ENCODE measurements at regions not wholly inside any gene's neighbourhood (a gene's known extent, or its start where the extent isn't known, plus 50 kb on each side); places are given as distances from the start of the nearest gene placed in this dataset.
"Not testable (repeated sequence)": the region's sequence is repeated elsewhere in the genome, so short reads cannot be mapped to it uniquely, and the experiment has no call there.

- no peaks in the 10 kb centered on the region for H3K36me3 Mint-ChIP-seq (ENCODE audit: low read depth)
- Histone ChIP-seq H3K27me3 (ENCODE audit: control insufficient read depth, insufficient read depth, low read length, poor library complexity, severe bottlenecking) (no peaks in the 10 kb centered on the region), H3K27ac (ENCODE audit: low read depth, low read length) (no peak overlapping the region), H3K9ac (ENCODE audit: extremely low read depth, low read length, poor library complexity, severe bottlenecking) (no peak overlapping the region), H3K4me3 (ENCODE audit: low read length) (no peak overlapping the region), H3K4me1 (ENCODE audit: control insufficient read depth, insufficient read depth, low read length) (peaks cover 8% of the 10 kb centered on the region), H3K36me3 (ENCODE audit: control insufficient read depth, insufficient read depth, low read length) (no peaks in the 10 kb centered on the region), H3K9me3 (ENCODE audit: control insufficient read depth, low read length) (no peaks in the 10 kb centered on the region)
- H3K9me3 Mint-ChIP-seq, result no peaks in the 10 kb centered on the region
- peaks cover 2% of the 10 kb centered on the region for H3K27me3 Mint-ChIP-seq (ENCODE audit: insufficient read depth)
- TF ChIP-seq CTCF (conservative IDR thresholded peaks at IDR 0.05), result no peak
- no peak for DNase-seq
- H3K27ac Mint-ChIP-seq, result no peak overlapping the region
- H3K4me3 Mint-ChIP-seq, result no peak overlapping the region
- peaks cover 21% of the 10 kb centered on the region for H3K4me1 Mint-ChIP-seq
- 90% methylated on average over 1 of the region's 1 CpG; no CpG with 5 or more reads in 1 of the 2 experiments for WGBS, 2 experiments (ENCODE audit: insufficient coverage in 1 of 2, insufficient read length in 1 of 2)
Observed at GRCh38 chr6:27797960-27798359, 114.2 kb downstream of the OR2B2 start.

DNA sequence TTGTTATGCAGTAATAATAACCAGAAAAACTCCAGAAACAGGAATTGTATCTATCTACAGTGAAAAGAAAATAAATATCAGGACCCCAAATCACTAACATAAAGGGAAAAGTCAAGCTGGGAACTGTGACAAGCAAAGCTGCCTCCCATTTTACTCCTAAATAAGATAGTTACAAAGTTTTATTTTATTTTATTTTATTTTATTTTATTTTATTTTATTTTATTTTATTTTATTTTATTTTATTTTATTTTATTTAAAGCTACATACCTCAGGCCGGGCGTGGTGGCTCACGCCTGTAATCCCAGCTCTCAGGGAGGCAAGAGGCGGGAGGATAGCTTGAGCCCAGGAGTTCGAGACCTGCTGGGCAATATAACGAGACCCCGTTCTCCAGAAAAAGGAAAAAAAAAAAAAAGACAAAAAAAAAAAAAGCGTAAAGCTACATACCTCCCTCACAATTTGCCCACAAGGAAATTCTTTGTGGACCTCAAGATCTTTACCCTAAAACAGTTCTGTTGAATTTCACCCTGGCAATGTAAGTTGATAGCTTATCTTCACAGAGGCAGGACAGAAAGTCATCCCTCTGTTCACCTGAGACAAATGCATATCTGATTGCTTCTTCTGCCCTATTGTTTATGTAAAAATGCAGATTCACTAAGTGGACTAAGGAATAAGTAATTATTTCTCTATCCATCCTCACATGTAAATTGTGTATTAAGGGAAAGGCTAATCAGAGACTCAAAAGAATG lies 115.3 kb downstream of the OR2B2 start:
- H3K9ac ChIP-seq (ENCODE audit: extremely low read depth, low read length, poor library complexity, severe bottlenecking); H3K27ac Mint-ChIP-seq; H3K27me3 ChIP-seq (ENCODE audit: control insufficient read depth, insufficient read depth, low read length, poor library complexity, severe bottlenecking); H3K4me1 ChIP-seq (ENCODE audit: control insufficient read depth, insufficient read depth, low read length); H3K27ac ChIP-seq (ENCODE audit: low read depth, low read length); H3K9me3 Mint-ChIP-seq; H3K4me3 ChIP-seq (ENCODE audit: low read length); H3K36me3 ChIP-seq (ENCODE audit: control insufficient read depth, insufficient read depth, low read length); H3K9me3 ChIP-seq (ENCODE audit: control insufficient read depth, low read length); H3K4me3 Mint-ChIP-seq; H3K27me3 Mint-ChIP-seq (ENCODE audit: insufficient read depth); H3K36me3 Mint-ChIP-seq (ENCODE audit: low read depth); DNase-seq: not testable (repeated sequence)
- 95% methylated on average over 8 of the region's 8 CpGs; no CpG with 5 or more reads in 1 of the 2 experiments for WGBS, 2 experiments (ENCODE audit: insufficient coverage in 1 of 2, insufficient read length in 1 of 2)
- H3K4me1 Mint-ChIP-seq, result peaks cover 23% of the 10 kb centered on the region

GRCh38 chr6:27795697-27796494 lies 116.3 kb downstream of the OR2B2 start:
- Histone ChIP-seq H3K27ac (ENCODE audit: low read depth, low read length) (no peak overlapping the region), H3K4me3 (ENCODE audit: low read length) (no peak overlapping the region), H3K9me3 (ENCODE audit: control insufficient read depth, low read length) (no peaks in the 10 kb centered on the region), H3K4me1 (ENCODE audit: control insufficient read depth, insufficient read depth, low read length) (peaks cover 8% of the 10 kb centered on the region), H3K9ac (ENCODE audit: extremely low read depth, low read length, poor library complexity, severe bottlenecking) (no peak overlapping the region), H3K27me3 (ENCODE audit: control insufficient read depth, insufficient read depth, low read length, poor library complexity, severe bottlenecking) (no peaks in the 10 kb centered on the region), H3K36me3 (ENCODE audit: control insufficient read depth, insufficient read depth, low read length) (no peaks in the 10 kb centered on the region)
- H3K9me3 Mint-ChIP-seq, result no peaks in the 10 kb centered on the region
- H3K36me3 Mint-ChIP-seq (ENCODE audit: low read depth), result no peaks in the 10 kb centered on the region
- peak; percentile 80 for DNase-seq
- TF ChIP-seq CTCF (conservative IDR thresholded peaks at IDR 0.05), result peak; percentile 85
- no peak overlapping the region for H3K27ac Mint-ChIP-seq
- peaks cover 23% of the 10 kb centered on the region for H3K4me1 Mint-ChIP-seq
- 0 to 1% methylated on average over 3 to 5 of the region's 5 CpGs for WGBS, 2 experiments (ENCODE audit: insufficient coverage in 1 of 2, insufficient read length in 1 of 2)
- peaks cover 2% of the 10 kb centered on the region for H3K27me3 Mint-ChIP-seq (ENCODE audit: insufficient read depth)
- no peak overlapping the region for H3K4me3 Mint-ChIP-seq

All from endodermal cell (in vitro differentiated cells).